ENCODE measurements at regions not wholly inside any gene's neighbourhood (a gene's known extent, or its start where the extent isn't known, plus 50 kb on each side); places are given as distances from the start of the nearest gene placed in this dataset.

DNA sequence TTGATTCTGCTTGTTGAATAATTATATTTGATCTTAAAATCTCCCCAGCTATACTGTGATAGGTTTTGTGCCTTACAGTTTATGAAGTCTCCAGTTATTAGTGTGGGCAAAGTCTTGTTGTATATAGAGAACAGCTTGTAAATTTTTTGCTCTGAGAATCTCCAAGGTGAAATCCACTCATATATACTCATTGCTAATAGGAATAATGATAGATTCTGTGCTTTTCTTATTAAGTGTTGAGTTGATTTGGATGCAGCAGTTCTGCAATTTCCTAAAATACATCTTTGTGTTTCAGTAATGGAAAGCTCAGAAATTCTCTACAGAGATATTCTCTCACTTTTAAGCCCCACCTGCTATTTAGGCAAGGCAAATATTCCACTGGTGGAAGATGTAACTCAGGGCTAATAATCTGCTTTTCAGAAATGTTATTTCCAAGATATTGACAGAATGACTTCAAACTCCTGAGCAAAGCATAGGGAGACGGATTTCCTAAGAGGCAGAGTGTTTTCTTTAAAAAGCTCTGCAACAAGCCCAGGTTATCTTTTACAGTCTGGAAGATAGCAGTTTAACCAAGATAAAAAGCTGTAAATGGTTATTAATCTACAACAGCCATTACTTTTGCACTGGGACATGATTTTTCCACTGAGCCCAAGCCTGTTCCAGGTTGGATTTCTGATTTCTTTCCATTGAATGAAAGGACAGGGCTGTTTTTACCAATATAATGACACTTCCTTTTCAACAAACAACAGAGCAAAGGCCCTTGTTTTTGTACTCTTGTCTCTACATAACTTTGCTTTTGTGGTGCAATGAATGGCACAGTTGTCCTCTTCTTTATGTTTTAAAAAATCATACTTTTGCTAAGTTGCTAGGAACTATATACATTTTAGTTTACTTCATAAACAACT, 239.9 kb upstream of the ATP2B1 start:
- TF ChIP-seq CTCF (conservative IDR thresholded peaks at IDR 0.05 in 1 of 2, IDR thresholded peaks at IDR 0.05 in 1 of 2; ENCODE audit: low read depth in 1 of 2, low read length in 2 of 2) (no peak), EZH2 (IDR thresholded peaks at IDR 0.05; ENCODE audit: low read length, missing control alignments) (no peak)
